ENCODE measurements at regions not wholly inside any gene's neighbourhood (a gene's known extent, or its start where the extent isn't known, plus 50 kb on each side); places are given as distances from the start of the nearest gene placed in this dataset.
A peak's percentile ranks its signal among the peaks of the same experiment; 100 is the strongest.

GRCh38 chr7:21261627-21262594, 166.0 kb upstream of the SP4 start (continued):
- TF ChIP-seq ZBTB33 (IDR thresholded peaks at IDR 0.05) = no peak
- peak; percentile 38 for TF ChIP-seq MEF2B (IDR thresholded peaks at IDR 0.05; ENCODE audit: partially characterized antibody, poor library complexity, severe bottlenecking)
- no peak for TF ChIP-seq ASH2L (IDR thresholded peaks at IDR 0.05; ENCODE audit: borderline replicate concordance, low read depth)
- 0 out of 2 replicates have a peak, but pooled peaks have one; percentile 25 for TF ChIP-seq GABPA (IDR thresholded peaks at IDR 0.05; ENCODE audit: low read depth)
- no peak for TF ChIP-seq HDAC6 (IDR thresholded peaks at IDR 0.05; ENCODE audit: unreplicated experiment)
- TF ChIP-seq EP300 (IDR thresholded peaks at IDR 0.05; ENCODE audit: borderline replicate concordance in 1 of 2, control insufficient read depth in 1 of 2, low read depth in 2 of 2, low read length in 2 of 2) = no peak
- 0 out of 2 replicates have a peak, but pooled peaks have one; percentile 43 for TF ChIP-seq MTA3 (IDR thresholded peaks at IDR 0.05; ENCODE audit: borderline replicate concordance, low read length)
- no peak for TF ChIP-seq SKIL (IDR thresholded peaks at IDR 0.05; ENCODE audit: low read depth, poor library complexity, severe bottlenecking)
- TF ChIP-seq EED (IDR thresholded peaks at IDR 0.05; ENCODE audit: low read depth) = no peak
- TF ChIP-seq IKZF1 (conservative IDR thresholded peaks at IDR 0.05) = peak; percentile 29; the same call in 1 of the 2 replicates
- 0 out of 2 replicates have a peak, but pooled peaks have one; percentile 48 for TF ChIP-seq SMARCA5 (IDR thresholded peaks at IDR 0.05)
- no peak for TF ChIP-seq POU2F2 (IDR thresholded peaks at IDR 0.05; ENCODE audit: borderline replicate concordance, low read depth, low read length)
- no peak for TF ChIP-seq EGR1 (IDR thresholded peaks at IDR 0.05; ENCODE audit: borderline replicate concordance in 1 of 2, low read depth in 2 of 2, low read length in 2 of 2)
- TF ChIP-seq FOXM1 (IDR thresholded peaks at IDR 0.05; ENCODE audit: low read depth, low read length) = no peak
- TF ChIP-seq NKRF (conservative IDR thresholded peaks at IDR 0.05) = no peak
- TF ChIP-seq TCF3 (IDR thresholded peaks at IDR 0.05; ENCODE audit: borderline replicate concordance, insufficient read depth, low read depth, low read length) = no peak
- TF ChIP-seq NR2C1 (IDR thresholded peaks at IDR 0.05) = peak; percentile 54
- TF ChIP-seq NFXL1 (IDR thresholded peaks at IDR 0.05; ENCODE audit: borderline replicate concordance) = no peak
- TF ChIP-seq NBN (IDR thresholded peaks at IDR 0.05) = no peak
- TF ChIP-seq ZNF24 (IDR thresholded peaks at IDR 0.05) = 0 out of 2 replicates have a peak, but pooled peaks have one; percentile 25
- TF ChIP-seq POLR2AphosphoS5 (IDR thresholded peaks at IDR 0.05; ENCODE audit: low read length) = no peak
- no peak for TF ChIP-seq ZNF274 (IDR thresholded peaks at IDR 0.05; ENCODE audit: insufficient read depth, insufficient read length)
- no peak for TF ChIP-seq NFIC (IDR thresholded peaks at IDR 0.05; ENCODE audit: low read depth, low read length)
- no peak for TF ChIP-seq GATAD2B (conservative IDR thresholded peaks at IDR 0.05; ENCODE audit: low read depth)
